ENCODE measurements at regions not wholly inside any gene's neighbourhood (a gene's known extent, or its start where the extent isn't known, plus 50 kb on each side); places are given as distances from the start of the nearest gene placed in this dataset.

DNA sequence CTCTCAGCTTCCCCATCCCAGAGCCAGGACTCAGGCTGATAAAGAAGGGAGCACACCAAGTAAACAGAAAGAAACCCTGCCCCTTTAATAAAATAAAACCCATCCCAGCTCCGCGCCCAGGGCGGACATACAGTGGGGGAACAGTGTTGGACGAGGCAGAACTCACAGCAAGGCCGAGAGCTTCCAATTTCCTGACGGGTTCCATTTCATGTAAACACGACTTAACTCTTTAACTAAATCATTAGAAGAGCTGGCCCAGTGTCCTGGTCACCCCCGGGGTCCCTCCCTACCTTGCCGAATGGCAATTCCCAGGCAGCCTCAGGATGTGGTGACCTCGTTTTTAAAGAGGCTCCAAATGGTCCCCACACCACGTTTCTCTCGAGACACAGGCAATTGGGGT is 340.7 kb downstream of the FOXL1 start:
- Histone ChIP-seq H3K4me1 (ENCODE audit: control insufficient read depth in 2 of 2, insufficient read depth in 2 of 2, low read length in 2 of 2) (peaks cover 0 to 6% of the 10 kb centered on the region in 2 donors), H3K27ac (ENCODE audit: low read depth in 2 of 2, low read length in 2 of 2) (no peak overlapping the region), H3K36me3 (ENCODE audit: control insufficient read depth in 2 of 2, insufficient read depth in 2 of 2, low read length in 2 of 2) (no peaks in the 10 kb centered on the region), H3K27me3 (ENCODE audit: control insufficient read depth in 2 of 2, insufficient read depth in 2 of 2, low read length in 2 of 2) (peaks cover 0 to 3% of the 10 kb centered on the region in 2 donors), H3K9ac (ENCODE audit: low read depth in 1 of 2, low read length in 2 of 2) (no peak overlapping the region), H3K4me3 (ENCODE audit: low read length in 2 of 2) (no peak overlapping the region), H3K9me3 (ENCODE audit: control insufficient read depth in 2 of 2, low read length in 2 of 2) (peaks cover 0 to 2% of the 10 kb centered on the region in 2 donors)

DNA sequence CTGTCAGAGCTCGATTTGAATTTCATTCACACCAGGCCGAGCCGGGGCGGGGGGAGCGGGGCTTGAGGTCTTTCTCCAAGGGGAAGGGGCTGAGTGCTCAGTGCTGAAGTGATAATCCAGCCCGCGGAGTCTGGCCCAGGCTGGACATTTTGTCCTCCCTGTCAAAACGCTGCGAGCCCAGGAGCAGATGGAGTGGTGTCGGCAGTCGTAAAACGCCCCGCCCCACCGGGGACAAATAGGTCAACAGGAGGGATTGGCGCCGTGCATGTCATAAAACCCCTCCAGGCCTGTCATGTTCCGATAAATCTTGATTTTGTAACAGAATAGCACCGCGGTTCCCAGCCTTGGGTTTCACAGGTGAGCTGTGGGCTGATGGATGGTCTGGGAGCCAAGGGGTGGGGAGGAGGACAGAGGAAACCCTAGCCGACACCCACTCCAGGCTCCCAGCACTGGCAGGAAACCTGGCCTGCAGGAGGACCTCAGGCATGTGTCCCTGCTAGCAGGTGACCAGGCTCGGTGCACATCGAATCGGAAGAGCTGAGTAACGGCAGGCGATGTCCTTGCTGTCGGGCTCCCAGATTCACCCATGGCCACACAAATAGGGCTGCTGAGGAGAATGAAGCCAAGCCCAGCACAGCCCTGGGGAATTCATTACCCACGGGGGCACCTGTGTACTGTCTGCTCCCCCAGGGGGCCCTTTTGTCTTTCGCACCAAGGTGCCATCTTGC is 341.4 kb downstream of the FOXL1 start:
- no peak overlapping the region for H3K9ac ChIP-seq (ENCODE audit: low read depth in 1 of 2, low read length in 2 of 2)
- H3K27ac ChIP-seq (ENCODE audit: low read depth in 2 of 2, low read length in 2 of 2): no peak overlapping the region

DNA sequence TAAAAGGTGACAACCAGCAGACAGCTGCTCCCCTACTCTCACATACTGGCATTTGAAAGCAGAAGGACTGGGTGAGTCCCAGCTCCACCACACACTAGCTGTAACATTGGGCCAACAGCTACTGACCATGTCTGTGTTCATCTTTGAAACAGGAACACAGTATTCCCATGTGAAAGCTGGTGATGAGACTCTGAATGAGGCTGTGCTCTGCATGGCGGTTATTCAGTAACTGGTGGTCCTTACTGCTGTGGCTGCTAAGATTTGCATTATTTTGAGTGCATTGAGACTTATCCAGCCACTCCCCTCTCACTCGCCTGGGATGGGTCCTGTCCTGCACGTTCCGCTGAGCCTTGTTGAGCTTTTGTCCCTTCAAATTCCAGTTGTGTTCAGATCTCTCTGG is 342.9 kb downstream of the FOXL1 start:
- peaks cover 4 to 5% of the 10 kb centered on the region in 2 donors for H3K27me3 ChIP-seq (ENCODE audit: control insufficient read depth in 2 of 2, insufficient read depth in 2 of 2, low read length in 2 of 2)
- H3K4me1 ChIP-seq (ENCODE audit: control insufficient read depth in 2 of 2, insufficient read depth in 2 of 2, low read length in 2 of 2): peaks cover 0 to 12% of the 10 kb centered on the region in 2 donors
- H3K9me3 ChIP-seq (ENCODE audit: control insufficient read depth in 2 of 2, low read length in 2 of 2): peaks cover 0 to 2% of the 10 kb centered on the region in 2 donors
- H3K4me3 ChIP-seq (ENCODE audit: low read length in 2 of 2): no peak overlapping the region
- H3K27ac ChIP-seq (ENCODE audit: low read depth in 2 of 2, low read length in 2 of 2): no peak overlapping the region
- H3K36me3 ChIP-seq (ENCODE audit: control insufficient read depth in 2 of 2, insufficient read depth in 2 of 2, low read length in 2 of 2): no peaks in the 10 kb centered on the region
- H3K9ac ChIP-seq (ENCODE audit: low read depth in 1 of 2, low read length in 2 of 2): no peak overlapping the region

More for the DNA sequence above, 341.4 kb downstream of the FOXL1 start:
- H3K4me1 ChIP-seq (ENCODE audit: control insufficient read depth in 2 of 2, insufficient read depth in 2 of 2, low read length in 2 of 2): peaks cover 0 to 10% of the 10 kb centered on the region in 2 donors
- peaks cover 0 to 2% of the 10 kb centered on the region in 2 donors for H3K9me3 ChIP-seq (ENCODE audit: control insufficient read depth in 2 of 2, low read length in 2 of 2)
- no peak overlapping the region for H3K4me3 ChIP-seq (ENCODE audit: low read length in 2 of 2)
- H3K36me3 ChIP-seq (ENCODE audit: control insufficient read depth in 2 of 2, insufficient read depth in 2 of 2, low read length in 2 of 2): no peaks in the 10 kb centered on the region
- H3K27me3 ChIP-seq (ENCODE audit: control insufficient read depth in 2 of 2, insufficient read depth in 2 of 2, low read length in 2 of 2): peaks cover 4 to 5% of the 10 kb centered on the region in 2 donors

DNA sequence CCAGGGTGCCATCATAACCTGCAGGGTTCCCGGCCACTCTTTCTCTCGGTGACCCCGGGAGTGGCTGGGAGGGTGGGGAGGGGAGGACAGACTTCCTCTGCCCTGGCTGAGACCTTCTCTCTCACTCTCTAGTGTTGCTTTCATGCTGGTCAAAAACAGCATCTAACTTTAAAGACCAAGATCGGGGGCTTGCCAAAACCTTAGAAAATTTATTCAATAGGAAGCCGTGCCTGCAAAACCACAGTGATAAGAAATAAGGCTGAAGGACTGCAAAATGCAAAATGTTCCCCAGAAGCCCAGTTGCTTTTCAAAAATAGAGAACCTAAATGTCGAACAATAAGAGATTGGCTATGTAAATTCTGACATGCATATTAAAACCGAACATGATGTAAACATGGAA is 344.0 kb downstream of the FOXL1 start:
- no peak overlapping the region for H3K9ac ChIP-seq (ENCODE audit: low read depth in 1 of 2, low read length in 2 of 2)
- no peaks in the 10 kb centered on the region for H3K36me3 ChIP-seq (ENCODE audit: control insufficient read depth in 2 of 2, insufficient read depth in 2 of 2, low read length in 2 of 2)
- no peak overlapping the region for H3K27ac ChIP-seq (ENCODE audit: low read depth in 2 of 2, low read length in 2 of 2)
- peaks cover 4 to 5% of the 10 kb centered on the region in 2 donors for H3K27me3 ChIP-seq (ENCODE audit: control insufficient read depth in 2 of 2, insufficient read depth in 2 of 2, low read length in 2 of 2)
- no peak overlapping the region for H3K4me3 ChIP-seq (ENCODE audit: low read length in 2 of 2)
- peaks cover 0 to 12% of the 10 kb centered on the region in 2 donors for H3K4me1 ChIP-seq (ENCODE audit: control insufficient read depth in 2 of 2, insufficient read depth in 2 of 2, low read length in 2 of 2)
- H3K9me3 ChIP-seq (ENCODE audit: control insufficient read depth in 2 of 2, low read length in 2 of 2): peaks cover 0 to 2% of the 10 kb centered on the region in 2 donors

DNA sequence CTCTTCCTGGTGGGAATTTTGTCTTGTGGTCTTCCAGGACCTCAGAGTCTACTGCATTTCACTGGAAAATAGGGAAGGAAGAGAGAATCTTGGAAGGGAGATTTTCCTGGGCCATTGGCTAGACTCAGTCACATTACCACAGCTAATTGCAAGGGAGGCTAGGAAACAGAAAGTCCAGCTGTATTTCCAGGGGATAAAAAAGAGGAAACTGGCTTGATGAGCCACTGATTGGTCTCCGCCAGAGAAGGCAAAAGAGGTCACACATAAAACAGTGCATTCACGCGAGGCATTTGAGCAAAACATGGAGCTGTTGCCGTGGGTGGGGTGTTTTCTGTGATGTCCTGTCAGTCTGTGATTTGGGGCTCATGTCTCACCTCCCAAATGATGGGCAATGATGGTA is 345.3 kb downstream of the FOXL1 start:
- H3K9ac ChIP-seq (ENCODE audit: low read depth in 1 of 2, low read length in 2 of 2): no peak overlapping the region
- H3K9me3 ChIP-seq (ENCODE audit: control insufficient read depth in 2 of 2, low read length in 2 of 2): peaks cover 0 to 2% of the 10 kb centered on the region in 2 donors
- peaks cover 4 to 5% of the 10 kb centered on the region in 2 donors for H3K27me3 ChIP-seq (ENCODE audit: control insufficient read depth in 2 of 2, insufficient read depth in 2 of 2, low read length in 2 of 2)
- no peak overlapping the region for H3K27ac ChIP-seq (ENCODE audit: low read depth in 2 of 2, low read length in 2 of 2)
- H3K4me3 ChIP-seq (ENCODE audit: low read length in 2 of 2): no peak overlapping the region
- H3K36me3 ChIP-seq (ENCODE audit: control insufficient read depth in 2 of 2, insufficient read depth in 2 of 2, low read length in 2 of 2): no peaks in the 10 kb centered on the region
- peaks cover 0 to 12% of the 10 kb centered on the region in 2 donors for H3K4me1 ChIP-seq (ENCODE audit: control insufficient read depth in 2 of 2, insufficient read depth in 2 of 2, low read length in 2 of 2)

DNA sequence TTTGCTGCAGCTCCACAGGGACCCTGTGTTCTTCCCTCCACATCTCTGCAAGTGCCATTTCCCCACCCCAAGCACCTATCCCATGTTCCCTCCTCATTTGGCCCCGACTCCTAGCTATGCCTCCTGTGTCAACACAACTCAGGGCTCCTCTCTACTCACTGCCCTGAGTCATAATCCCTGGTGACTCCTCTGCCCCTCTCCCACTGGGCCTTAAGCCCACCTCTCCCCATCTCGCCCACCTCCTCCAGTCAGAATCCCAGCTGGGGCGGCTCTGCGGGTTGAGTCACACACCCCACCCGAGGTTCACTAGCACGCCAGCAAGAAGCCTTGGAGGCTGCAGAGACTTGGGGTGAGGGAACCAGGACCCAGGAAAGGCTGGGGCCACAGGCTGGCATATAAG is 346.2 kb downstream of the FOXL1 start:
- peaks cover 0 to 6% of the 10 kb centered on the region in 2 donors for H3K4me1 ChIP-seq (ENCODE audit: control insufficient read depth in 2 of 2, insufficient read depth in 2 of 2, low read length in 2 of 2)

DNA sequence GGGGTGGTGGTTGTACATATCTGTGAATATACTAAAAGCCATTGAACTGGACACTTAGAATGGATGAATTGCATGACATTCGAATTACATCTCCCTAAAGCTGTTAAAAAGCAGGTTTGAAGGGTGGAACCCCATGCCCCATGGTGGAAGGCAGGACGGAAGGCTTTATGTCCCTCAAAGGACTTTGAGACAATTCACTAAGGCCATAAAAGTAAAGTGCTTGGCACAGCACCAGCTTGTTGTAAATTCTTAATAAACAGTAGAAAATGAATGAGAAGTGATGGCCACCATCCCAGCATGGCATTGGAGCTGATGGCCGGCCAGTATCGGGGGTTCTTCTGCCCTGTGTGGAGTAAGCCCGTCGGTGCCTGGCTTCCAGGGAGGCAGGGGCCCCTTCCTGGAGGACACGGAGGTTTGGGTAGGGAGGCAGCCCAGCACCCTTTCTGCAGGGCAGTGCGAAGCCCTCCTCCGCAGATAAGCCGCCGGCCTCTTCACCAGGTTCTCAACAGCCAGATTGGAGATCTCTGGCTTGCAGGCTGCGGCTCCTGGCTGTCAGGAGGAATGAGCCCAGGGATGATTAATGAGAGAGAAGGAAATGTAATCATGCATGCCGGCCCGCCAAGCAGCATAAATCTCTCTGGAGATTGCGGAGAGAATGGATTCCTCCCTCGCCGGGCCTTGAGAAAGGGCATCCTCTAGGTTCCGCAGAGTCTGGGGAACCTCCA is 346.9 kb downstream of the FOXL1 start:
- Histone ChIP-seq H3K9ac (ENCODE audit: low read depth in 1 of 2, low read length in 2 of 2) (no peak overlapping the region), H3K36me3 (ENCODE audit: control insufficient read depth in 2 of 2, insufficient read depth in 2 of 2, low read length in 2 of 2) (no peaks in the 10 kb centered on the region), H3K27me3 (ENCODE audit: control insufficient read depth in 2 of 2, insufficient read depth in 2 of 2, low read length in 2 of 2) (peaks cover 4 to 8% of the 10 kb centered on the region in 2 donors), H3K4me1 (ENCODE audit: control insufficient read depth in 2 of 2, insufficient read depth in 2 of 2, low read length in 2 of 2) (peaks cover 0 to 6% of the 10 kb centered on the region in 2 donors), H3K4me3 (ENCODE audit: low read length in 2 of 2) (no peak overlapping the region), H3K9me3 (ENCODE audit: control insufficient read depth in 2 of 2, low read length in 2 of 2) (peaks cover 0 to 2% of the 10 kb centered on the region in 2 donors), H3K27ac (ENCODE audit: low read depth in 2 of 2, low read length in 2 of 2) (no peak overlapping the region)

More for the DNA sequence above, 346.2 kb downstream of the FOXL1 start:
- Histone ChIP-seq H3K27ac (ENCODE audit: low read depth in 2 of 2, low read length in 2 of 2) (no peak overlapping the region), H3K9ac (ENCODE audit: low read depth in 1 of 2, low read length in 2 of 2) (no peak overlapping the region), H3K27me3 (ENCODE audit: control insufficient read depth in 2 of 2, insufficient read depth in 2 of 2, low read length in 2 of 2) (peaks cover 4 to 8% of the 10 kb centered on the region in 2 donors), H3K9me3 (ENCODE audit: control insufficient read depth in 2 of 2, low read length in 2 of 2) (peaks cover 0 to 2% of the 10 kb centered on the region in 2 donors), H3K36me3 (ENCODE audit: control insufficient read depth in 2 of 2, insufficient read depth in 2 of 2, low read length in 2 of 2) (no peaks in the 10 kb centered on the region), H3K4me3 (ENCODE audit: low read length in 2 of 2) (no peak overlapping the region)

DNA sequence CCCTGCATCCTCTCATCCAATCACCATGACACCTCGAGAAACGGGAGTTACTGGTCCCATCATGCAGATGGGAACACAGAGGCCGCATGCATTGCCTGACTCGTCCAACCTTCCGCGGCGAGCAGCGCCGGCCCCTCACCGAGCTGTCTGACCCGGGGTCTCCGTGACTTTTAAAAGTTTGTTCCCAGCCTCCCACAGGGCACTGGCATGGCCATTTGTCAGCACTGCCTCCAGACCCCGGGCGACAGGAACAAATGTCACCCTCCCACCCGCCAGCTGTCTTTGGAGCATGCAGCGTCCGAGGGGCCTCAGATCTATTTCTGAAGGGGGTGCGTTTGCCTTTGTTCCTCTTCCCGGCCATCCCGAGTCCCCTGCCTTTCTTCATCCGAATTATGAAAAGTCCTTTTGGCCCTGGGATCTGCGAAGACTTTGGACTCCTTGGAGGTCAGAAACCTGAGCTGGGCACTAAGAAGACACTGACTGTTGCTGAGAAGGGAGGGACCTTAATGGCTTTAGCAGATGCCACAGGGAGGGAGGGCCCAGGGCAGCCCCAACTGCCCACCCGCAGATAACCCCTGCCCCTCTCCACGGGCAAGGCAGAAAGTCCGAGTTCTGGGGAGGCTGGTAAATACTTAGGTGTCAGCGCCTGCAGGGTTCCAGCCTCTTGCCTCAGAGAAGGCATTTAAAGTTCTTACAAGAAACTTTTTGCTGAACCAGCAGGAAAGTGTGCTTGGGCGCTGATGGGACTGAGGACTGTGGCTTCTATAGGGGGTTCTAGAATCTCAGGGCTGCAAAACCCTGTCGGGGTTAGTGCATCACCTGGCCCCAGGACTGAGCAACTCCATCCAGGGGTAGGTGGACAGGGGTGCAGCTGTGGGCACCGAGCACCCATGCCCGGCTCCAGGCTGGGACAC is 348.1 kb downstream of the FOXL1 start:
- Histone ChIP-seq H3K27me3 (ENCODE audit: control insufficient read depth in 2 of 2, insufficient read depth in 2 of 2, low read length in 2 of 2) (peaks cover 4 to 8% of the 10 kb centered on the region in 2 donors), H3K9me3 (ENCODE audit: control insufficient read depth in 2 of 2, low read length in 2 of 2) (no peaks in the 10 kb centered on the region), H3K9ac (ENCODE audit: low read depth in 1 of 2, low read length in 2 of 2) (no peak overlapping the region), H3K36me3 (ENCODE audit: control insufficient read depth in 2 of 2, insufficient read depth in 2 of 2, low read length in 2 of 2) (no peaks in the 10 kb centered on the region), H3K4me3 (ENCODE audit: low read length in 2 of 2) (no peak overlapping the region), H3K4me1 (ENCODE audit: control insufficient read depth in 2 of 2, insufficient read depth in 2 of 2, low read length in 2 of 2) (peaks cover 0 to 6% of the 10 kb centered on the region in 2 donors), H3K27ac (ENCODE audit: low read depth in 2 of 2, low read length in 2 of 2) (no peak overlapping the region)

DNA sequence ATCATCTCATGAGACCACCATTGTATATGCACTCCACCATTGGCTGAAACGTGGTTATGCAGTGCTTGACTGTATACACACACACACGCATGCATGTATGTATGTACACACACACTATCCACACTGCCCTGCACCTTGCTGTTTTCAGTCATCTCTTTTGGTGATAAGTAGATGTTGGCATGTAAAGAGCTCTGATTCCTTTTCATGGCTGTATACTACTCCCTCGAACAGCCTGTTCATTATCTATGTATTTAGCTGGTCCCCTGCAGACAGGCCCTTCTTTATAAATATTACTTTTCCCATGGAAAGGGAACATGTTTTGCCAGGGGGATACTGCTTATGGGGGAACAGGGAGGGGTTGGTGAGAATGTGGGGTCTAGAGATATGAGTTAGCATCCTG is 349.4 kb downstream of the FOXL1 start:
- no peak overlapping the region for H3K9ac ChIP-seq (ENCODE audit: low read depth in 1 of 2, low read length in 2 of 2)
- peaks cover 4 to 8% of the 10 kb centered on the region in 2 donors for H3K27me3 ChIP-seq (ENCODE audit: control insufficient read depth in 2 of 2, insufficient read depth in 2 of 2, low read length in 2 of 2)

More for the DNA sequence above, 349.4 kb downstream of the FOXL1 start:
- no peak overlapping the region for H3K27ac ChIP-seq (ENCODE audit: low read depth in 2 of 2, low read length in 2 of 2)
- peaks cover 0 to 6% of the 10 kb centered on the region in 2 donors for H3K4me1 ChIP-seq (ENCODE audit: control insufficient read depth in 2 of 2, insufficient read depth in 2 of 2, low read length in 2 of 2)
- H3K4me3 ChIP-seq (ENCODE audit: low read length in 2 of 2): no peak overlapping the region
- H3K36me3 ChIP-seq (ENCODE audit: control insufficient read depth in 2 of 2, insufficient read depth in 2 of 2, low read length in 2 of 2): no peaks in the 10 kb centered on the region
- H3K9me3 ChIP-seq (ENCODE audit: control insufficient read depth in 2 of 2, low read length in 2 of 2): no peaks in the 10 kb centered on the region
